Femur (tissue), 1 donor: ENCODE measurements at regions not wholly inside any gene's neighbourhood (a gene's known extent, or its start where the extent isn't known, plus 50 kb on each side); places are given as distances from the start of the nearest gene placed in this dataset.
"Not testable (repeated sequence)": the region's sequence is repeated elsewhere in the genome, so short reads cannot be mapped to it uniquely, and the experiment has no call there.

Experiments used
- DNase-seq: peaks from one replicate; pipeline ENCODE4 v3.0.0-alpha.2; 2017

GRCh38 chr2:87199228-87199627, 177.6 kb upstream of the PLGLB1 start:
- not testable (repeated sequence) for DNase-seq

GRCh38 chr2:87204569-87205147, 183.0 kb upstream of the PLGLB1 start:
- DNase-seq = not testable (repeated sequence)

GRCh38 chr2:87212938-87213337, 191.3 kb upstream of the PLGLB1 start:
- DNase-seq = not testable (repeated sequence)

- DNase-seq = not testable (repeated sequence)
These were observed 195.4 kb upstream of the PLGLB1 start for GRCh38 chr2:87217005-87217404.

GRCh38 chr2:87217741-87218410, 196.2 kb upstream of the PLGLB1 start:
- not testable (repeated sequence) for DNase-seq

GRCh38 chr2:87220651-87221050, 199.0 kb upstream of the PLGLB1 start:
- DNase-seq = not testable (repeated sequence)

- DNase-seq = not testable (repeated sequence)
These were observed 200.5 kb upstream of the PLGLB1 start for GRCh38 chr2:87222131-87222530.

GRCh38 chr2:87223873-87224272, 202.2 kb upstream of the PLGLB1 start:
- DNase-seq = not testable (repeated sequence)

GRCh38 chr2:87229091-87229689, 207.5 kb upstream of the PLGLB1 start:
- not testable (repeated sequence) for DNase-seq

GRCh38 chr2:87229964-87230363, 208.3 kb upstream of the PLGLB1 start:
- DNase-seq = not testable (repeated sequence)

- not testable (repeated sequence) for DNase-seq
These were observed 213.8 kb upstream of the PLGLB1 start for GRCh38 chr2:87235333-87235981.

- DNase-seq = not testable (repeated sequence)
These were observed 216.1 kb upstream of the PLGLB1 start for GRCh38 chr2:87237570-87238336.

- not testable (repeated sequence) for DNase-seq
These were observed 218.0 kb upstream of the PLGLB1 start for GRCh38 chr2:87239558-87240215.

GRCh38 chr2:87246066-87246717, 224.5 kb upstream of the PLGLB1 start:
- DNase-seq = not testable (repeated sequence)

GRCh38 chr2:87252046-87252445, 230.4 kb upstream of the PLGLB1 start:
- DNase-seq = not testable (repeated sequence)

GRCh38 chr2:87254562-87254961, 232.9 kb upstream of the PLGLB1 start:
- not testable (repeated sequence) for DNase-seq

- not testable (repeated sequence) for DNase-seq
These were observed 233.8 kb upstream of the PLGLB1 start for GRCh38 chr2:87255410-87255809.

GRCh38 chr2:87258887-87259286, 237.2 kb upstream of the PLGLB1 start:
- not testable (repeated sequence) for DNase-seq

GRCh38 chr2:87262184-87262702, 240.6 kb upstream of the PLGLB1 start:
- DNase-seq = not testable (repeated sequence)

GRCh38 chr2:87263868-87264518, 242.3 kb upstream of the PLGLB1 start:
- DNase-seq = not testable (repeated sequence)

GRCh38 chr2:87275192-87275591, 253.5 kb upstream of the PLGLB1 start:
- DNase-seq = not testable (repeated sequence)
